ENCODE measurements at regions not wholly inside any gene's neighbourhood (a gene's known extent, or its start where the extent isn't known, plus 50 kb on each side); places are given as distances from the start of the nearest gene placed in this dataset.
A peak's percentile ranks its signal among the peaks of the same experiment; 100 is the strongest.
"Not testable (repeated sequence)": the region's sequence is repeated elsewhere in the genome, so short reads cannot be mapped to it uniquely, and the experiment has no call there.

DNA sequence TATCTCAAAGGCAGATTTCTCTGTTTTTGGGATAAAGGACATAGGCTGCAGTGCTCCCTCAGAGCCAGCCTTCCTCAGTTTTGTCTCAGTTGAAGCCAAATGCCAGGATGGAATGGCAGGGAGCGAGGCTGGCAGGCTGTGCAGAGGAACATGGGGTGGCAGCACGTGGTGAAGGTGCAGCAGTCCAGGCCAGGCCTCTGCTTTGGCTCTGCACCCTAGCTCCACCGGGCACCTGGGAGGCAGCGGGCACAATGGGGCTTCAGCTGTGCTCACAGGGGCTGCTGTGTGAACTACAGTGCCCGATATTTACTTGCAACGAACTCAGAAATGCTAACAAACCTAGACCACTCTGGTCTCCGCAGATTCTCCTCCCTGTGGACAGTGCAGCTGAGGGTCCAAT is 319.6 kb downstream of the ZNF326 start:
- H3K4me3 ChIP-seq (ENCODE audit: low read depth, low read length) = no peak overlapping the region

DNA sequence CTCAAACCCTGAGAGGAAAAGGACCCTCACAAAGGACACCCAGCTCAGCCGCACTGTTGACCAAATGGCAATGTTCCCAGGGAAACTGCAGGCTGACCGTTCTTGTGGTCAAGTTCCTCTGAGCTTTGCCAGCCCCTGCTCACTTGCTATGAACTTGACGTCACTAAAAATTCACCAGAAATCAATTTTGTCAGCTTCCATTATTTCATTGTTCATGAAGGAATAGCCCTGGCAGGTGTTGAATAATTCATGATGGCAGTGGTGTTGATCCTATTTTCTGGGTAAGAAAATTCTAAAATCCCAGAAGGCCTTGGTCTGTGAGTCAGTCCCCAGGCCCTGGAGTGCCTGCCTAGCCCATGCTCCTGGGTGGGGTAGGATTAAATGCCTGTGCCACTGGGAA is 318.9 kb downstream of the ZNF326 start:
- H3K4me3 ChIP-seq (ENCODE audit: low read depth, low read length) = no peak overlapping the region

DNA sequence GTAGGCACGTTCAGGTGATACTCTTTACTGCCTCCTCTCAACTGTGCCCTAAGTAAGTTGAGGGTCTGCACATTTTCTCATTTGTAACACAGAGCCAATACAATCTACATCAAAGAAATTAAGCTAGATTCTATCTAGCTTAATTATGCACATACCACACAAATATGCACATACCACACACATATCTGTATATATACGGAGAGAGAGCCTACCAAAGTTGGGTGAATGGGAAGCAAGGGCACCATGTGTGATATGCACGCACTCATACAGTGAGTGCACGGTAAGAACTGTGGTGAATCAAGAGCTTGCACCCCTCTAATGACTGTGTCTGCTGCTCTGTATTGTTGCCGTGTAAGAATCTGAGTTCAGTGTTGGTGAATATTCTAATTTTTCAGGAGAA is 314.9 kb downstream of the ZNF326 start:
- H3K4me3 ChIP-seq (ENCODE audit: low read depth, low read length) = no peak overlapping the region

DNA sequence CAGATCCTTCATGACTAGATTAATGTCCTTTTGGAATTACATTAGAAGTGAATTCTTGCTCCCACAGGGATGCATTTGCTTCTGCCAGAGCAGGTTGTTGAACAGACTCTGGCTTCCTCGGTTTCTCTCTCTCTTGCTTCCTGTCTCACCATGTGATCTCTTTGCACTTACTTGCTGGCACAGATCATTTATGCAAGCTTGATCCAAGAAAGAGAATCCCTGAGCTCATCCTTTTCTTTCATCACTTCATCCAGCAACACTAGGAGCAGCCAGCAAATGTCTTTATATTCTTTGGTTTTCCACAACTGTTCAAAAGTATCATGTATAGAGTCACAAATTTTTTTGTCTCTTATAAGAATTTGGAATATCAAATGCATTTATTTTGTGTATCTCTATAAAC is 313.5 kb downstream of the ZNF326 start:
- no peak overlapping the region for H3K4me3 ChIP-seq (ENCODE audit: low read depth, low read length)

DNA sequence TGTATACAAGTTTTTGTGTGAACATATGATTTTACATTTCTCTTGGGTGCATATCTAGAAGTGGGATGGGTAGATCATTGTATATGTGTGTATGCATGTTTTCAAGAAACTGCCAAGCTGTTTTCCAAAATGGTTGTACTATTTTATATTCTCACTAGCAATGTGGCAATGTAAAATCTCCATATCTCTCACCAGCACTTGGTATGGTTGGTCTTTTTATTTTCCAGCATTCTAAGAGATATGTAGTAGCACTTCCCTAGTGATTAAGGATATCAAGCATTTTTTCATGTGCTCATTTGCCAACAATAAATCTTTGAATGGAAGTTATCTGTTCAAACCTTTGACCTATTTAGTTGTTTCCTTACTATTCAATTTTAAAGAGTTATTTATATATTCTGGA is 310.7 kb downstream of the ZNF326 start:
- H3K4me3 ChIP-seq (ENCODE audit: low read depth, low read length) = no peak overlapping the region

DNA sequence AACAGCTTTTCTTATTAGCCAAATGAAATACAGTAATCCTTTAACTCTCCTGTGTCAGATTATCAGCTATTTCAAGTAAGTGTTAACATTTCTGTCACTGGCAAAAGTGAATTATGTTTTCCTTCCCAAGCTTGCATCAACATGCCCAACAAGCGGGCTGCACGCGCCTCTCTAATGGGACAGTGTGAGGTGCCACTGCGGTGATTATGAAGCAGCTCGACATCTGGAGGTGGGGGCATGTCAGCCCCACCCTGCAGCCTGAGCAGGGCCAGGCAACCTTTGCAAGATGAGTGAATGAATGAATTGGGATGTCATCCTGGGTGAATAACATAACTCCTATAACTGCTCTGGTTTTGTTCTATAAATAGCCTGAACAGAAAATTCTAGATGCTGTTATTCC is 301.4 kb downstream of the ZNF326 start:
- H3K4me3 ChIP-seq (ENCODE audit: low read depth, low read length) = no peak overlapping the region

DNA sequence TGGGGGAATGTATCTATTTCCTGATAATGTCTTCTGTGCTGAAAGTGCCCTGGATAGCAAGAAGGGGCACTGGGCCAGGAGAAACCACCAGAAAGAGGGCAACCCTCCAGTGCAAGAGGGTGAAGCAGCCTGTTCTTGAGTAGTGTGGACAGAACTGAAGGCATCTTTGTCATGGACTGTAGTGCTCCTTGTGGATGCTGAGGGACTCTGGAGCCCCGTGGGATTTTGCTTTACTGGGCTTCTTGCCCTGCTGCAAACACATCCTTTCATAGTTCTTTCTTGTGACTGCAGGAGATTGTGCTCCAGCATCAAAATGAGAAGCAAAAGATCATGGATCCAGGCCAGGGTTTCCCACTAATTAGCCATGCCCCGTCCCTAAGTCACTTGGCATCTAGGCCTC is 300.6 kb downstream of the ZNF326 start:
- H3K4me3 ChIP-seq (ENCODE audit: low read depth, low read length) = no peak overlapping the region

DNA sequence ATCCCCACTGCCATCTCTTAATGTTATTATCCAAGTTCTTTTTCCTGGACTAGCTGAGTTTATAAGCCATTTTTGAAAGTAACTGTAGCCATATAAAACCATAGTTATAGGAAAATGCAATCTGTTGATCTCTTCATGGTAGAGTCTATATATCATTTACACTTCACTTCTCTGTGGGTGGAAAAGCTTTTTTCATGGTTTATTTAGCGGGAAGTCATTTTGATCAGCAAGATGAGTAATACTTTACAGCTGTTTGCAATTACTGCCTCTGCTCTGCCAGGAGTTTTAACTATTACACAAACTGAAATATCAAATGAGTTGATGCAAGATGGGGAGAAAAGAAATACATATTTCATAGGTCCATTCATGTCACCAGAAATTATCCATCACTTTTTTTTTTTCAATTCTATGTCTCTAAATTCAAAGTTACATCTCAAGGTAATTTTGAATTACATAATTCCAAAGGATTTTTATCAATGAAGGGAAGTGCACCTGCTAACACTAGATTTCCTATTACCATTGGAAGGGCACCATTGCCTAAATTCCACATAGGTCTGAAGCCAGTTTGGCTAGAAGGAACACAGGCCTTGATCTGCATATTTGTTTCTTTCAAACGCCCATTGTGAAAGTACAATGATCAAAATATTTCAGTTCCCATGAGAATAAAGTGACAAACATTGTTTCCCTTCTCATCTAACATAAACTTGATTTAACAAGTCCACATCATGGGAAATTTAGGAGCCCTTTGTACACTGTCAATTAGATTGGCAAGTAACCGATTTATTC is 296.7 kb downstream of the ZNF326 start:
- no peak overlapping the region for H3K4me3 ChIP-seq (ENCODE audit: low read depth, low read length)

DNA sequence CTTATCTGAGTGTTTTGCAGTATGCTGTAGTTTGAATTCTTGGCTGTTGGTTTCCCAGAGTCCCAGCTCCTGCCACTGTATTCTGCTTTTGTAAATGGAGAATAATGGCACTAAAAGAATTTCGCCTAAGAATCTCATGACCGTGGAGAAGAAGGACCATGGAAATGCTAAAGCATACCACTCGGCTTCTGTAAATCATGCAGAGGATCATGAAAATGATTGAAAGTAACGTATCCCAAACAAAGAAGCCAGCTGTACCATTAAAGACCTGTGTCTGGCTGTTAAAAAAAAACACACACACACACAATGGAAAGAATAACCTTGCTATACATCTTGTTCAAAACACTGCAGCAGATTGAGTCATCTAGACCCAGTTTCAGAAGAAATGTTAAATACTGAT is 287.9 kb downstream of the ZNF326 start:
- H3K4me3 ChIP-seq (ENCODE audit: low read depth, low read length) = no peak overlapping the region

DNA sequence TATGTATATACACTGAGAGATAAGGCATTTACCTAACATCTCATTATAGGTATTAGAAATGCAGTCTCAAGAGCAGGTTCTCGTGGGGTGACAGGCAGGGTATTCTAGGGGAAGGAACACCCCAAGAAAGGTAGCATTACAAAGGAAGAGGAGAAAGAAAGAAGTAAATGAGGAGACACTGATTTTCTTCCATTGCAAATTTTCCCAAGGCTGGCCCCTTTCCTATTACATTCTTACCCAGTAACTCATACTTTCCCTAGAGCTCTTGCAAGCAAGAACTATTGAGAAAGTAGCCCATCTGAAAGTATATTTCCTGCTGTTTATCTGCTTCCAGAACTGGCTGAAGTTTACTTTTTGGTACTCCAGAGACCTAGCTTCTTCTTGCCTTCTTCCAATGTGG is 287.0 kb downstream of the ZNF326 start:
- H3K4me3 ChIP-seq (ENCODE audit: low read depth, low read length) = not testable (repeated sequence)

DNA sequence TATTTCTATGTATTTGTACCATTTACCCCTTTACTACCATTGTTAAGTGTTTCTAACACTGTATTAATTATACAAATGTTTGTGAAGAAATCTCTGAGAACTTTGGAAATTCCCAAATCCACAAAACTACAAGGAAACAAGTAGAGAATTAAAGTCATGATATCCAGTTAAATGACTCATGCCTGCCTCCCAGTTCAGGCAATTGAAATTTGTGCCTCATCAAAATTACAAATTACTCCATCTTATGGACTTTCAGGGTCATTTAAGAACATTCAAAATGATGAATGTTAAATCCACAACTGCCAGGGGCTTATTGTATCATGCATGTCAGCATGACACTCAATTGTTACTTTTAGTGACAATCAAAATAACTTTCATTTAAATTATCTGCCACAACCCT is 282.4 kb downstream of the ZNF326 start:
- no peak overlapping the region for H3K4me3 ChIP-seq (ENCODE audit: low read depth, low read length)

DNA sequence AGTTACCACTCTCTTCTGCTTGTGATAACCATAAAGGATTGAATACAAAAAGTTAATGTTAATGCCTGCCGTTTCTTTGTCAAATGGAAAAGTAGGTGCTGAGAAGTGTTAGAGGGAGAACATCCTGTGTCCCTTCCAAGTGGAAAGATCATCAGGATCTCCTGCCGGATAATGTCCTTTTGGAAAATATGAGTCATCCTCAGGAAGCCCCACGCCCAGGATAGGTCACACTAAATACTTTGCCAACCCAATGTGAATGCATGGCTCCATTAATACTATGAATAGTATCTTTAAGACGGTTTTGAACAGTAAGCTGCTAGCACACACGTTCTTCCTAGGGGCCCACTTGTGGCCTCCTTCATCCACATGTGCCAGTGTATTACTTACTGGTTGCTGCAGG is 279.5 kb downstream of the ZNF326 start:
- no peak overlapping the region for H3K4me3 ChIP-seq (ENCODE audit: low read depth, low read length)

DNA sequence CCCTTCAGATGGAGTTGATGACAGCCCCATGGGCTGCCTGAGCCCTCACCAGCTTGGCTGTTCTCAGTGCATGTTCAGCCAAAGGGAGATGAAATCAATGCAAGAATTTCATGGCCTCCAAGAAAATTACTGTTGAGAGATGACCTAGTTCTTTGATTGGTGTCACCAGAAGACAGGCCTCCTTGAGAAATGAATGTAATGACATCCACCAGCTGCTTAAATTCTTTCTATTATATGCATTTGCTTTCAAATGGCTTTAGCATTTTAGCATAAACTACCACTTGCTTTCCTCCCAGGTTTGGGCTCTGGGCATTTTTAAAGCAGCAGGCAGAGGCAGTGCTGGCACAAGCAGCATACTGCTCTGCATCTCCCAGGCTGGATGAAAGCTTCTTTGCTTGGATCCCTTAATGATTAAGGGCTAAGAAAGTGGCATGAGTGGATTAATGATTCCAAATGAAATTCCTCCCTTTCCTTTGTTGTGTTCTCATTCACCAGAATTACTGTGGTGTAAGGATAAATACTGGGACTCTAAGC is 278.4 kb downstream of the ZNF326 start:
- H3K4me3 ChIP-seq (ENCODE audit: low read depth, low read length) = no peak overlapping the region

DNA sequence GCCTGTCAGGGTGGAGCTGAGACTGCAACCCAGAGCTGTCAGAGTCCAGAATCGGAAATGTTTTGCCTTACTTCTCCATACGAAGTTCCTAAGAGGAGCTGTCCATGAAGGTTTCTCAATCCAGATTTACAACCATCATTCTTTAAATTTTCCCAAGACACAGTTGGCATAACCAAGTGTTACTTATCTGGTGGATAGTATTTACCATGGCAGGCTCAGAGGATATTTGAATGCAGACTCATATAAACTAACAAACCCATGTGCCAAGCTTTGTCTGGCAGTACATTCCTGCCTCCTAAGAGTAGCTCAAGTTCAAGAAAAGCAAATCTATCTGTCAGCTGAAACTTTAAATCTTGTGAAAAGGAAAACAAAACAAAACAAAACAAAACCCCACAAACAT is 267.9 kb downstream of the ZNF326 start:
- H3K4me3 ChIP-seq (ENCODE audit: low read depth, low read length) = no peak overlapping the region

DNA sequence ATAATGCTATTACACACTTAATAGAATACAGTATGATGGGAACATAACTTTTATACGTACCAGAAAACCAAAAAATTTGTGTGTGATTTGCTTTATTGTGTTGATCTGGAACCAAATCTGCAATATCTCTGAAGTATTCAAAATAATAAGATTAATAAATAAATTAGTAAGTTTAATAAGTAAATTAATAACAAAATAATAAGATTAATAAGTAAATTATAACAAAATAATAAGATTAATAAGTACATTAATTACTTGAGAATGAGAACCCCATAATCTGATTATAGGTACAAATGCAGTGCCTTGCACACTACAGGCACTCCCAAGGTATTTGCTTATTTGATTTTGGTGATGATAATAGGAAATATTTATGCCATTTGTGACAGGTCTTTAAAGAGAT is 267.4 kb downstream of the ZNF326 start:
- H3K4me3 ChIP-seq (ENCODE audit: low read depth, low read length) = no peak overlapping the region

DNA sequence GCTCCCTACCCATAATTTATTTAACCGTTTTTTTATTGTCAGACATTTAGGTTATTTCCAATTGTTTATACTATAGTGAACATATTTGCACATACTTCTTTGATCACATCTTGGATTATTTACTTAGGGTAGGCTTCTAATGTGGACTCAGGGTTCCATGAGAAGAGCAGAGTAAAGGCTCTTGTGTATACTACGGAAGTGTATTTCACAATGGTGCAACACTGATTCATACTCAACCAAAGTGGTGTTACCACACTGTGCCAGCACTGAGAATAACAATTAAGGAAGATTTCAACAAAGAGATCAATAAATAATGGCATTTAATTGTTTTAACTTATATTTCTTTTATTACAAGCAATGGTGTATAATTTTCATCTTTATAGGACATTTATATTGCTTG is 251.2 kb downstream of the ZNF326 start:
- no peak overlapping the region for H3K4me3 ChIP-seq (ENCODE audit: low read depth, low read length)

DNA sequence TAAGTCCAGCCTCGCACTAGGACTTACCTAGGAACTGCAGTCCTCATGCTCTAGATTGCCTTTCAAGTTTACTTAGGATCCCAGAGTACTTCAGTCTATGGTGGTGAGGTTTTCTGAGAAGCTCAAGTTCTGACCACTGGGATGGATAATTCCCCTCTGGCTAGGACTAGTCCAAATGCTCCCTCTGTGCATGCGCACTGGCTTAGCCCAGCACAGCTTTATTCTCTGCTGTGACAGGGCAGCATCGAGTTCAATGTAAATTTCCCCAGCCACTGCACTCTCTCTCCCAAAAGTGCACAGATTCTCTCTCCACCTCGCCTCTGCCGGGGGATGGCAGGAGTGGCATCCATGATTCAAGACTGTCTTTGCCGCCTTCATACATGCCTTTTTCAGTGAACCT is 241.6 kb downstream of the ZNF326 start:
- no peak overlapping the region for H3K4me3 ChIP-seq (ENCODE audit: low read depth, low read length)

DNA sequence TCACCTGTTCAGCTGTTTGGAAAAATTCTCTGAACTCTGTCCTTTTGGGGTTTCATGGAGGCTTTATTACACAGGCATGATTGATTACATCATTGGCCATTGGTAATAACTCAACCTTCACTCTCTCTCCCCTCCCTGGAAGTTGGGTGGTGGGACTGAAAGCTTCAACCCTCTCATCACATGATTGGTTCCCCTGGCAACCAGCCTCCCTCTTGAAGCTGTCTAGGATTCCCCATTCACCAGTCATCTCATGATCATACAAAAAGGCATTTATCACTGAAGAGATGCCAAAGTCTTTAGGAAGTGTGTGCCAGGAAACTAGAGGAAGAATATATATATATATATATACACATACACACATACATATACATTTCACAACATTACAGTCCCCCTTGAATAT is 228.5 kb downstream of the ZNF326 start:
- H3K4me3 ChIP-seq (ENCODE audit: low read depth, low read length) = no peak overlapping the region

DNA sequence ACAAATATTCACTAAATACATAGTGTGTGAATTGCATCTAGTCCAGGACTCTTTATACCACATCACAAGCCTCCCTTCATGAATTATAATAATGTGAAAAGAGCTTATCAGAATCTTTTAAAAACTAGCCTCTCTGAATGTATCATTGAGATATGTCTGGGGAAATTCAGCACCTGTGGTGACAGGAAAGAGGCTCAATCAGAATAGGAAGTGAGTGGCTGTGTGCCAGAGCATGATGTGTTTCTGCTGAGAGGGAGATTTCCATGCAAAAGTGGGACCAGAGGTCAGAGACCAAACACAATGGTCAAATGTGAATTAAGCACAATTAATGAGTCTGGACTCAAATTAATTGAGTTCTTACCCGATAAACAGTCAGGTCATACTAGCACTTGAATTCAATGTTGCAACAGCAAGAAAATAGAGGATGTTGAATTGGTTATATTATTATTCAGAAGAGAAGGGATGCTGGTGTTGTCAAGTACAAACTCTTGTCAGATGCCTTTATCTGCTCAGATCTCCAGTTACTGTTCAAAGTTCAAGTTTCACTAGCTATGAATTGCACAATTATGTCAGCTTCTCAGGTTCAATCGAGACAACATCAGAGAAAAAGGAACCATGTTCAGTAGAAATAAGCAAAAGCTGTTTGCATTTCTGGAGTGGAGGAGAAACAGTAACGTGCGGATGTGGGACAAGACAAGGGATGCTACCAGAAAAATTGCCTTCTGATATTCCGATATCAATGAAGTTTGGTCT is 226.2 kb downstream of the ZNF326 start:
- no peak overlapping the region for H3K4me3 ChIP-seq (ENCODE audit: low read depth, low read length)

DNA sequence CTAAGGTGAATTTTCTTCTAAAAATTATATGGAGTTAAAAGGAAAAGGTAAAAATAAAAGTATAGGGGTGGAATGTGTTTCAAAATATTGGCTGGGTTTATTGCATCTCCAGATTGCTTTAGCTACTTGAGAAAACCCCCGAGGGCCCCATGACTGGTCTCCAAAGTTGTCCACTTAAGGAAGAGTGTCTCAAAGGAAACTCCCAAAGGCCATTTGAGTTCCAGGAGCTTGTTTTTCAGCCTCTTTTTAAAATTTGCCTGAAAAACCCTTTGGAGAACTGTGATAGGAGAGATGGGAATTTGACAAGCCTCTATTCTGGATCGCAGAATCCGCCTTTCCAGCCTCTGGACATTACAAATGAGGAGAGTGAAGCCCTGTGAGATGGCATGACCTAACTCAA is 225.6 kb downstream of the ZNF326 start:
- H3K4me3 ChIP-seq (ENCODE audit: low read depth, low read length) = no peak overlapping the region

DNA sequence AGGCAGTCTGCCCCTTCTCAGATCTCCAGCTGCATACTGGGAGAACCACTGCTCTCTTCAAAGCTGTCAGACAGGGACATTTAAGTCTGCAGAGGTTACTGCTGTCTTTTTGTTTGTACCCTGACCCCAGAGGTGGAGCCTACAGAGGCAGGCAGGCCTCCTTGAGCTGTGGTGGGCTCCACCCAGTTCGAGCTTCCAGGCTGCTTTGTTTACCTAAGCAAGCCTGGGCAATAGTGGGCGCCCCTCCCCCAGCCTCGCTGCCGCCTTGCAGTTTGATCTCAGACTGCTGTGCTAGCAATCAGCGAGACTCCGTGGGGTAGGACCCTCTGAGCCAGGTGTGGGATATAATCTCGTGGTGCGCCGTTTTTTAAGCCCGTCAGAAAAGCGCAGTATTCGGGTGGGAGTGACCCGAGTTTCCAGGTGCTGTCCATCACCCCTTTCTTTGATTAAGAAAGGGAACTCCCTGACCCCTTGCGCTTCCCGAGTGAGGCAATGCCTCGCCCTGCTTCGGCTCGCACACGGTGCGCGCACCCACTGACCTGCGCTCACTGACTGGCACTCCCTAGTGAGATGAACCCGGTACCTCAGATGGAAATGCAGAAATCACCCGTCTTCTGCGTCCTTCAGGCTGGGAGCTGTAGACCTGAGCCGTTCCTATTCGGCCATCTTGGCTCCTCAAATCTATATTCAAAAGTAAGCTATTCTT is 224.4 kb downstream of the ZNF326 start:
- H3K4me3 ChIP-seq (ENCODE audit: low read depth, low read length) = peak overlapping the region; percentile 28

All from iPS-11a (cell line).